Sigmoid colon (tissue), 4 donors: ENCODE measurements at regions not wholly inside any gene's neighbourhood (a gene's known extent, or its start where the extent isn't known, plus 50 kb on each side); places are given as distances from the start of the nearest gene placed in this dataset.

Source experiments
- CTCF ChIP-seq, 4 experiments: fragments of 450-650 bp in 3 of 4; fragments of 200-600 bp in 1 of 4; IDR thresholded peaks; one replicate each; pipeline ENCODE4 v1.5.1; 2016 to 2019; ENCODE audit warnings: antibody characterized with exemption in 4 of 4, mild to moderate bottlenecking in 3 of 4, moderate library complexity in 2 of 4
- EP300 ChIP-seq, 4 donors: sonication (generic); formaldehyde crosslinking; IDR thresholded peaks; one replicate each; pipeline ENCODE4 v1.6.1; 2017; ENCODE audit warnings: antibody characterized with exemption in 4 of 4
- POLR2A ChIP-seq, 2 donors: fragments of 450-650 bp; IDR thresholded peaks; one replicate each; pipeline ENCODE4 v1.6.1; 2016; ENCODE audit warnings: antibody characterized with exemption in 2 of 2, mild to moderate bottlenecking in 2 of 2, moderate library complexity in 2 of 2
- POLR2AphosphoS5 ChIP-seq, 4 donors: sonication (generic); formaldehyde crosslinking; IDR thresholded peaks; one replicate each; pipeline ENCODE4 v1.6.1; 2017; ENCODE audit warnings: antibody characterized with exemption in 4 of 4

GRCh38 chr20:60238992-60239660 is 280.9 kb downstream of the CDH26 start:
- TF ChIP-seq CTCF (IDR thresholded peaks at IDR 0.05) (no peak), POLR2A (IDR thresholded peaks at IDR 0.05) (no peak), EP300 (IDR thresholded peaks at IDR 0.05) (no peak), POLR2AphosphoS5 (IDR thresholded peaks at IDR 0.05) (no peak)
